ENCODE measurements at regions not wholly inside any gene's neighbourhood (a gene's known extent, or its start where the extent isn't known, plus 50 kb on each side); places are given as distances from the start of the nearest gene placed in this dataset.
"Not testable (repeated sequence)": the region's sequence is repeated elsewhere in the genome, so short reads cannot be mapped to it uniquely, and the experiment has no call there.

DNA sequence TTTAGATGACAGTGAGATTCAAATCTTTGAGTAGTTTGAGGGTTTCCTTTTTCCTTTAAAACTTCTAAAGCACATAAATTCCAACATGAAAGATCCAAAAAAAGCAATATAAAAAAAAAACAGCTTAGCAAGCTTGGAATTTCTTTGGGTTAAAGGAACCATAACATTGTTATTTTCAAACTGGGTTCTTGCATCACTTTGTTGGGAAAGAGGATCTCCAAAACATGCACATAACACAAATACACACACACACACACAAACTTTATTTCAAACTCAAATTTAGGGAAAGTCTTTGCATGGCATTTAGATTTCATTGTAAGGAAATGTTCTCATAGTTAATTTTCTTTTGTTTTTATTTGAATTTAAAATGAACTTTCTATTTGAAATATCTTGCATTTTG lies 79.2 kb upstream of the COL8A1 start:
- H2AFZ ChIP-seq (ENCODE audit: low read length), result no peak overlapping the region
- H3K9me2 ChIP-seq (replicated peaks; ENCODE audit: low read depth, low read length), result no peaks in the 10 kb centered on the region
- H3K4me3 ChIP-seq (ENCODE audit: low read length, poor library complexity, severe bottlenecking), result no peak overlapping the region
- no peaks in the 10 kb centered on the region for H3K9me3 ChIP-seq (ENCODE audit: insufficient read depth, low read depth, low read length)
- H3K79me2 ChIP-seq (ENCODE audit: insufficient read depth, low read length), result no peaks in the 10 kb centered on the region
- no peaks in the 10 kb centered on the region for H3K4me1 ChIP-seq (ENCODE audit: insufficient read depth, low read length, poor library complexity, severe bottlenecking)
- no peak overlapping the region for H3K9ac ChIP-seq (ENCODE audit: low read depth, low read length, poor library complexity, severe bottlenecking)
- no peak overlapping the region for H3K4me2 ChIP-seq (ENCODE audit: low read depth, low read length, poor library complexity, severe bottlenecking)
- TF ChIP-seq, protein P1, sequence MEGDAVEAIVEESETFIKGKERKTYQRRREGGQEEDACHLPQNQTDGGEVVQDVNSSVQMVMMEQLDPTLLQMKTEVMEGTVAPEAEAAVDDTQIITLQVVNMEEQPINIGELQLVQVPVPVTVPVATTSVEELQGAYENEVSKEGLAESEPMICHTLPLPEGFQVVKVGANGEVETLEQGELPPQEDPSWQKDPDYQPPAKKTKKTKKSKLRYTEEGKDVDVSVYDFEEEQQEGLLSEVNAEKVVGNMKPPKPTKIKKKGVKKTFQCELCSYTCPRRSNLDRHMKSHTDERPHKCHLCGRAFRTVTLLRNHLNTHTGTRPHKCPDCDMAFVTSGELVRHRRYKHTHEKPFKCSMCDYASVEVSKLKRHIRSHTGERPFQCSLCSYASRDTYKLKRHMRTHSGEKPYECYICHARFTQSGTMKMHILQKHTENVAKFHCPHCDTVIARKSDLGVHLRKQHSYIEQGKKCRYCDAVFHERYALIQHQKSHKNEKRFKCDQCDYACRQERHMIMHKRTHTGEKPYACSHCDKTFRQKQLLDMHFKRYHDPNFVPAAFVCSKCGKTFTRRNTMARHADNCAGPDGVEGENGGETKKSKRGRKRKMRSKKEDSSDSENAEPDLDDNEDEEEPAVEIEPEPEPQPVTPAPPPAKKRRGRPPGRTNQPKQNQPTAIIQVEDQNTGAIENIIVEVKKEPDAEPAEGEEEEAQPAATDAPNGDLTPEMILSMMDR (conservative IDR thresholded peaks at IDR 0.05; ENCODE audit: low read length), result no peak
- no peak for TF ChIP-seq EZH2phosphoT487 (IDR thresholded peaks at IDR 0.05; ENCODE audit: borderline replicate concordance)
- H3K36me3 ChIP-seq (ENCODE audit: insufficient read depth, low read length), result no peaks in the 10 kb centered on the region
- H3F3A ChIP-seq (ENCODE audit: low read depth), result no peaks in the 10 kb centered on the region
- no peaks in the 10 kb centered on the region for H4K20me1 ChIP-seq (ENCODE audit: insufficient read depth, low read length, poor library complexity, severe bottlenecking)
- no peaks in the 10 kb centered on the region for H3K27me3 ChIP-seq (ENCODE audit: insufficient read depth, low read length, poor library complexity, severe bottlenecking)

DNA sequence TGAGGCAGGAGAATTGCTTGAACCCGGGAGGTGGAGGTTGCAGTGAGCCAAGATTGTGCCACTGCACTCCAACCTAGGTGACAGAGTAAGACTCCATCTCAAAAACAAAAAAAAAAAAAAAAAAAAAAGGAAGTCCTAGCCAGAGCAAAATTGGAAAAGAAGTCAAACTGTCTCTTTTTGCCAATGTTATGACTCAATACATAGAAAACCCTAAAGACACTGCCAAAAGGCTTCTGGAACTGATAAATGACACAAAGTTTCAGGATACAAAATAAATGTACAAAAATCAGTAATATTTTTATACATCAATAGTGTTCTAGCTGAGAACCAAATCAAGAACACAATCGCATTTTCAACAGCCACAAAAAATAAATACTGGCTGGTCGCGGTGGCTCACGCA lies 82.5 kb upstream of the COL8A1 start:
- not testable (repeated sequence) for H2AFZ ChIP-seq (ENCODE audit: low read length); H3K9me3 ChIP-seq (ENCODE audit: insufficient read depth, low read depth, low read length); H3F3A ChIP-seq (ENCODE audit: low read depth); H3K4me1 ChIP-seq (ENCODE audit: insufficient read depth, low read length, poor library complexity, severe bottlenecking); H4K20me1 ChIP-seq (ENCODE audit: insufficient read depth, low read length, poor library complexity, severe bottlenecking); H3K4me3 ChIP-seq (ENCODE audit: low read length, poor library complexity, severe bottlenecking); H3K27me3 ChIP-seq (ENCODE audit: insufficient read depth, low read length, poor library complexity, severe bottlenecking); H3K4me2 ChIP-seq (ENCODE audit: low read depth, low read length, poor library complexity, severe bottlenecking); H3K9me2 ChIP-seq (replicated peaks; ENCODE audit: low read depth, low read length); H3K9ac ChIP-seq (ENCODE audit: low read depth, low read length, poor library complexity, severe bottlenecking); H3K79me2 ChIP-seq (ENCODE audit: insufficient read depth, low read length); H3K36me3 ChIP-seq (ENCODE audit: insufficient read depth, low read length)

DNA sequence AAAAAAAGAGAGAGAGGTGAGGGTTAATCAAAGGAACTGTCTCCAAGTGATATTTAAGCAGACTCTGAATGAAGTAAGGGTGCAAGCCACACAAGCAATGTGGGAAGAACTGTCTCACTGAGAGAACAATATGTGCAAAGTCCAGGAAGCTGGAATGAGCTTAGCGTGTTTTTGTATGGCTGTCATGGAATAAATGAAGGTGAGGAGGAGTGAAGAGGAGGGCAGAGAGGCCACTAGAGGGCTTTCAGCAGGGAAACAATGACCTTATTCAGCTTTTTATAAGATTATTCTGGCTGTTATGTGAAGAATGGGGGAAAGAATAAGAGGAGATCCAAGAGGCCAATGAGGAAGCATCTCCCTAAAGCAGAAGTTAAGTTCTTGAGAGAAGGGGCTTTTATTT lies 86.9 kb upstream of the COL8A1 start:
- H2AFZ ChIP-seq (ENCODE audit: low read length), result no peak overlapping the region
- H3K4me2 ChIP-seq (ENCODE audit: low read depth, low read length, poor library complexity, severe bottlenecking), result no peak overlapping the region
- H3K36me3 ChIP-seq (ENCODE audit: insufficient read depth, low read length), result no peaks in the 10 kb centered on the region
- no peaks in the 10 kb centered on the region for H3K9me3 ChIP-seq (ENCODE audit: insufficient read depth, low read depth, low read length)
- no peaks in the 10 kb centered on the region for H3F3A ChIP-seq (ENCODE audit: low read depth)
- H3K4me3 ChIP-seq (ENCODE audit: low read length, poor library complexity, severe bottlenecking), result no peak overlapping the region
- no peaks in the 10 kb centered on the region for H3K27me3 ChIP-seq (ENCODE audit: insufficient read depth, low read length, poor library complexity, severe bottlenecking)
- no peaks in the 10 kb centered on the region for H4K20me1 ChIP-seq (ENCODE audit: insufficient read depth, low read length, poor library complexity, severe bottlenecking)
- no peak for TF ChIP-seq EZH2phosphoT487 (IDR thresholded peaks at IDR 0.05; ENCODE audit: borderline replicate concordance)
- TF ChIP-seq, protein P1 (conservative IDR thresholded peaks at IDR 0.05; ENCODE audit: low read length), result peak; percentile 35
- no peaks in the 10 kb centered on the region for H3K79me2 ChIP-seq (ENCODE audit: insufficient read depth, low read length)
- H3K9ac ChIP-seq (ENCODE audit: low read depth, low read length, poor library complexity, severe bottlenecking), result no peak overlapping the region
- no peaks in the 10 kb centered on the region for H3K4me1 ChIP-seq (ENCODE audit: insufficient read depth, low read length, poor library complexity, severe bottlenecking)
- H3K9me2 ChIP-seq (replicated peaks; ENCODE audit: low read depth, low read length), result no peaks in the 10 kb centered on the region

DNA sequence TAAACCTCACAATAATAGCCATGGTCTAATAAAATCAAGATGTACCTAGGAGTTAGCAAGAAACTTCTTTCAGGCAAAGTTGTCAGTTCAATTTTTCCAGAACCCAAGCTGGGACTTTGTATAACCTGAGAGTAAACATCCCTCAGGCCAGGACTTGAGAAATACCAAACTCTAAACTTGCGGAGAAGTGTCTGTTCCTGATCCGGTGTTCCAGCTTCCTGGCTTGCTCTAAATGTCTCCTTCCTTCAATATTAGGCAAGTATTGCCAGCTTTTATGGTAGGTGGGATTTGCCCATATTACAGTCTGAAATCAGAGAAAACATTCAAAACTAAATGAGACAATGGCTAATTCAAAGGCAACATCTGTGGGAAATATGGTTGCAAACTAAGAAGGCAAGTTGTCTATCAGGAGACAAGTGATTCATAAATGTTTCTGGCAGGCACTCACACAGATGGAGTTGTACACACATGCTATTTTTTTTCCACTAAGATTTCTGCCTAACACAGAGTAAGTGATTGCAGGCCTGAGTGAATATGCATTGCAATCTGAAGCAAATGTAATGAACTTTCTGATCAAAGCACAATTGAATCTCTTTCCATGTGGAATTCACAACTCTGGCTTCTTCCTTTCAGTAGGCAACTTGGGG lies 88.3 kb upstream of the COL8A1 start:
- Histone ChIP-seq H3K4me2 (ENCODE audit: low read depth, low read length, poor library complexity, severe bottlenecking) (no peak overlapping the region), H3K9me2 (replicated peaks; ENCODE audit: low read depth, low read length) (no peaks in the 10 kb centered on the region), H3F3A (ENCODE audit: low read depth) (no peaks in the 10 kb centered on the region), H3K79me2 (ENCODE audit: insufficient read depth, low read length) (no peaks in the 10 kb centered on the region), H3K4me1 (ENCODE audit: insufficient read depth, low read length, poor library complexity, severe bottlenecking) (no peaks in the 10 kb centered on the region), H3K4me3 (ENCODE audit: low read length, poor library complexity, severe bottlenecking) (no peak overlapping the region), H3K9ac (ENCODE audit: low read depth, low read length, poor library complexity, severe bottlenecking) (no peak overlapping the region), H4K20me1 (ENCODE audit: insufficient read depth, low read length, poor library complexity, severe bottlenecking) (no peaks in the 10 kb centered on the region), H3K9me3 (ENCODE audit: insufficient read depth, low read depth, low read length) (no peaks in the 10 kb centered on the region), H3K27me3 (ENCODE audit: insufficient read depth, low read length, poor library complexity, severe bottlenecking) (no peaks in the 10 kb centered on the region), H3K36me3 (ENCODE audit: insufficient read depth, low read length) (no peaks in the 10 kb centered on the region), H2AFZ (ENCODE audit: low read length) (no peak overlapping the region)
- TF ChIP-seq EZH2phosphoT487 (IDR thresholded peaks at IDR 0.05; ENCODE audit: borderline replicate concordance), result no peak
- TF ChIP-seq, protein P1 (conservative IDR thresholded peaks at IDR 0.05; ENCODE audit: low read length), result no peak
